Liver (tissue), 8 donors: ENCODE measurements at regions not wholly inside any gene's neighbourhood (a gene's known extent, or its start where the extent isn't known, plus 50 kb on each side); places are given as distances from the start of the nearest gene placed in this dataset.

Experiments used
- DNase-seq: peaks from one replicate; pipeline ENCODE4 v3.0.0-alpha.2; 2017; ENCODE audit warnings: low spot score
- H3K27ac ChIP-seq, 2 donors: one replicate each; pipeline ENCODE4 v1.7.0; 2013; ENCODE audit warnings: inconsistent platforms in 2 of 2, low read length in 2 of 2, control low read depth in 1 of 2, low read depth in 1 of 2, mild to moderate bottlenecking in 1 of 2
- H3K27me3 ChIP-seq, 4 donors: one replicate each; pipeline versions ENCODE4 v1.6.1 to v1.7.0; 2013; ENCODE audit warnings: low read length in 3 of 4, inconsistent platforms in 1 of 4, mild to moderate bottlenecking in 1 of 4, moderate library complexity in 1 of 4; ENCODE audit not compliant: control insufficient read depth in 4 of 4, insufficient read depth in 4 of 4
- H3K36me3 ChIP-seq, 4 donors: one replicate each; pipeline versions ENCODE4 v1.6.1 to v1.7.0; 2013; ENCODE audit warnings: low read length in 3 of 4, mild to moderate bottlenecking in 3 of 4, low read depth in 1 of 4, moderate library complexity in 1 of 4; ENCODE audit not compliant: control insufficient read depth in 4 of 4, insufficient read depth in 3 of 4
- H3K4me1 ChIP-seq, 4 donors: one replicate each; pipeline versions ENCODE4 v1.6.1 to v1.7.0; 2013; ENCODE audit warnings: low read length in 3 of 4, mild to moderate bottlenecking in 3 of 4, moderate library complexity in 1 of 4; ENCODE audit not compliant: control insufficient read depth in 4 of 4, insufficient read depth in 4 of 4
- H3K4me3 ChIP-seq, 3 donors: one replicate each; pipeline versions ENCODE4 v1.6.1 to v1.7.0; 2013; ENCODE audit warnings: low read length in 3 of 3, control low read depth in 1 of 3, low read depth in 1 of 3, mild to moderate bottlenecking in 1 of 3
- H3K9ac ChIP-seq, 2 donors: one replicate each; pipeline ENCODE4 v1.7.0; 2013; ENCODE audit warnings: low read length in 2 of 2, mild to moderate bottlenecking in 2 of 2, moderate library complexity in 2 of 2, control low read depth in 1 of 2, low read depth in 1 of 2
- H3K9me3 ChIP-seq, 4 donors: one replicate each; pipeline versions ENCODE4 v1.6.1 to v1.7.0; 2013; ENCODE audit warnings: low read length in 3 of 4; ENCODE audit not compliant: control insufficient read depth in 4 of 4
- ATF3 ChIP-seq: IDR thresholded peaks from 2 replicates; pipeline ENCODE4 v1.6.1; 2016; ENCODE audit warnings: antibody characterized with exemption
- CTCF ChIP-seq: fragments of 150-350 bp; IDR thresholded peaks from 2 replicates; pipeline ENCODE4 v1.5.1; 2017; ENCODE audit warnings: improper control_type of control experiment, low read depth, low read length; ENCODE audit not compliant: missing input control
- EGR1 ChIP-seq, 2 donors: IDR thresholded peaks; 2 replicates each; pipeline ENCODE4 v1.6.1; 2016 to 2018; ENCODE audit warnings: antibody characterized with exemption in 2 of 2, low read depth in 2 of 2
- FOXA1 ChIP-seq: IDR thresholded peaks from 2 replicates; pipeline ENCODE4 v1.6.1; 2016; ENCODE audit warnings: antibody characterized with exemption
- FOXA2 ChIP-seq: IDR thresholded peaks from 2 replicates; pipeline ENCODE4 v1.6.1; 2016; ENCODE audit warnings: antibody characterized with exemption
- GABPA ChIP-seq, 2 donors: IDR thresholded peaks in 1 of 2; conservative IDR thresholded peaks in 1 of 2; 2 replicates each; pipeline ENCODE4 v1.6.1; 2016; ENCODE audit warnings: antibody characterized with exemption in 2 of 2, mild to moderate bottlenecking in 1 of 2, moderate library complexity in 1 of 2
- HNF4A ChIP-seq, 2 donors: conservative IDR thresholded peaks; 2 replicates each; pipeline ENCODE4 v1.6.1; 2016; ENCODE audit warnings: antibody characterized with exemption in 2 of 2, mild to moderate bottlenecking in 2 of 2
- HNF4G ChIP-seq: IDR thresholded peaks from 2 replicates; pipeline ENCODE4 v1.6.1; 2016; ENCODE audit warnings: antibody characterized with exemption
- JUND ChIP-seq, 2 donors: IDR thresholded peaks; 2 replicates each; pipeline ENCODE4 v1.6.1; 2016; ENCODE audit warnings: antibody characterized with exemption in 2 of 2
- MAX ChIP-seq: IDR thresholded peaks from 2 replicates; pipeline ENCODE4 v1.6.1; 2016; ENCODE audit warnings: antibody characterized with exemption
- NR2F2 ChIP-seq: IDR thresholded peaks from 2 replicates; pipeline ENCODE4 v1.6.1; 2016; ENCODE audit warnings: antibody characterized with exemption
- RAD21 ChIP-seq, 2 donors: IDR thresholded peaks; 2 replicates each; pipeline ENCODE4 v1.6.1; 2016; ENCODE audit warnings: antibody characterized with exemption in 2 of 2, mild to moderate bottlenecking in 2 of 2
- REST ChIP-seq: IDR thresholded peaks from 2 replicates; pipeline ENCODE4 v1.6.1; 2016; ENCODE audit warnings: antibody characterized with exemption, mild to moderate bottlenecking
- RXRA ChIP-seq, 2 donors: IDR thresholded peaks; 2 replicates each; pipeline ENCODE4 v1.6.1; 2017 to 2018; ENCODE audit warnings: antibody characterized with exemption in 2 of 2, mild to moderate bottlenecking in 1 of 2
- SP1 ChIP-seq: IDR thresholded peaks from 2 replicates; pipeline ENCODE4 v1.6.1; 2018; ENCODE audit warnings: antibody characterized with exemption, mild to moderate bottlenecking
- TAF1 ChIP-seq: conservative IDR thresholded peaks from 2 replicates; pipeline ENCODE4 v1.6.1; 2016; ENCODE audit warnings: antibody characterized with exemption, mild to moderate bottlenecking
- YY1 ChIP-seq: IDR thresholded peaks from 2 replicates; pipeline ENCODE4 v1.6.1; 2016; ENCODE audit warnings: antibody characterized with exemption, mild to moderate bottlenecking
- ZBTB33 ChIP-seq: IDR thresholded peaks from 2 replicates; pipeline ENCODE4 v1.6.1; 2016; ENCODE audit warnings: antibody characterized with exemption
- WGBS: extraction: QIAGEN DNeasy Blood & Tissue Kit; methylation state at CpG from one replicate; pipeline ENCODE4 v1.1.7; 2013; 5-methylcytosine and 5-hydroxymethylcytosine counted together
- donor health status: healthy.
- donor health status: healthy.
- donor health status: healthy.
- donor health status: healthy.
- donor health status: healthy.

- DNase-seq, result no peak
Observed at GRCh38 chr14:26744903-26745302, 147.1 kb upstream of the NOVA1 start.

GRCh38 chr14:26761532-26761931 lies 163.7 kb upstream of the NOVA1 start:
- no peaks in the 10 kb centered on the region for H3K36me3 ChIP-seq
- no peak overlapping the region for H3K9ac ChIP-seq
- H3K27ac ChIP-seq, result no peak overlapping the region
- no peak for DNase-seq
- H3K4me1 ChIP-seq, result peaks cover 0 to 8% (median 3%) of the 10 kb centered on the region in 4 donors
- no peak overlapping the region for H3K4me3 ChIP-seq
- no peaks in the 10 kb centered on the region for H3K9me3 ChIP-seq
- 92% methylated on average over 9 of the region's 9 CpGs for WGBS
- H3K27me3 ChIP-seq, result no peaks in the 10 kb centered on the region
- TF ChIP-seq JUND (IDR thresholded peaks at IDR 0.05) (no peak), YY1 (no peak), TAF1 (no peak), ZBTB33 (no peak), NR2F2 (no peak), FOXA2 (no peak), FOXA1 (no peak), MAX (no peak), HNF4G (no peak), SP1 (no peak), HNF4A (conservative IDR thresholded peaks at IDR 0.05) (no peak), RAD21 (IDR thresholded peaks at IDR 0.05) (no peak), GABPA (IDR thresholded peaks at IDR 0.05 in 1 of 2, conservative IDR thresholded peaks at IDR 0.05 in 1 of 2) (no peak), RXRA (IDR thresholded peaks at IDR 0.05) (no peak), REST (no peak), CTCF (no peak), EGR1 (IDR thresholded peaks at IDR 0.05; ENCODE audit: low read depth in 2 of 2) (no peak), ATF3 (no peak)

More at GRCh38 chr14:26744903-26745302, 147.1 kb upstream of the NOVA1 start:
- H3K4me1 ChIP-seq, result no peaks in the 10 kb centered on the region
- H3K4me3 ChIP-seq, result no peak overlapping the region
- H3K27ac ChIP-seq, result no peak overlapping the region
- 41% methylated on average over 1 of the region's 1 CpG for WGBS
- no peak overlapping the region for H3K9ac ChIP-seq
- no peaks in the 10 kb centered on the region for H3K27me3 ChIP-seq
- no peaks in the 10 kb centered on the region for H3K9me3 ChIP-seq
- no peak for TF ChIP-seq CTCF
- TF ChIP-seq HNF4G, result no peak
- no peak for TF ChIP-seq YY1
- no peak for TF ChIP-seq NR2F2
- H3K36me3 ChIP-seq, result no peaks in the 10 kb centered on the region
